ENCODE measurements at regions not wholly inside any gene's neighbourhood (a gene's known extent, or its start where the extent isn't known, plus 50 kb on each side); places are given as distances from the start of the nearest gene placed in this dataset.

- Histone ChIP-seq H3K9me3 (ENCODE audit: control insufficient read depth in 1 of 2, low read length in 2 of 2) (no peaks in the 10 kb centered on the region), H3K4me3 (ENCODE audit: low read length in 2 of 2) (no peak overlapping the region), H3K36me3 (ENCODE audit: insufficient read depth, low read length) (no peaks in the 10 kb centered on the region), H3K4me1 (ENCODE audit: insufficient read depth, low read length) (no peaks in the 10 kb centered on the region), H3K27ac (ENCODE audit: low read depth, low read length) (no peak overlapping the region), H3K27me3 (ENCODE audit: insufficient read depth, low read length) (no peaks in the 10 kb centered on the region)
- CTCF ChIA-PET (ENCODE audit: partially characterized antibody), result no interaction called here
- H3K27ac Mint-ChIP-seq, result no peak overlapping the region
- H3K4me3 Mint-ChIP-seq, result no peak overlapping the region
- no peaks in the 10 kb centered on the region for H3K36me3 Mint-ChIP-seq
- DNase-seq, result no peak
- H3K9me3 Mint-ChIP-seq, result peaks cover 0 to 8% (median 0%) of the 10 kb centered on the region in 8 donors
- POLR2A ChIA-PET (ENCODE audit: partially characterized antibody), result no interaction called here
- intact Hi-C loops (cut with micrococcal nuclease), result no loop called here
- no peaks in the 10 kb centered on the region for H3K27me3 Mint-ChIP-seq
- H3K4me1 Mint-ChIP-seq, result no peaks in the 10 kb centered on the region
Observed at GRCh38 chr6:67412035-67412434, 1223.0 kb upstream of the ADGRB3 start.

GRCh38 chr6:67411036-67411435 lies 1224.0 kb upstream of the ADGRB3 start:
- H3K4me1 Mint-ChIP-seq, result no peaks in the 10 kb centered on the region
- POLR2A ChIA-PET (ENCODE audit: partially characterized antibody), result no interaction called here
- DNase-seq, result no peak
- H3K4me3 ChIP-seq (ENCODE audit: low read length in 2 of 2), result no peak overlapping the region
- no peaks in the 10 kb centered on the region for H3K27me3 ChIP-seq (ENCODE audit: insufficient read depth, low read length)
- no peaks in the 10 kb centered on the region for H3K4me1 ChIP-seq (ENCODE audit: insufficient read depth, low read length)
- H3K27ac Mint-ChIP-seq, result no peak overlapping the region
- peaks cover 0 to 8% (median 1%) of the 10 kb centered on the region in 8 donors for H3K9me3 Mint-ChIP-seq
- no peaks in the 10 kb centered on the region for H3K27me3 Mint-ChIP-seq
- H3K27ac ChIP-seq (ENCODE audit: low read depth, low read length), result no peak overlapping the region
- H3K36me3 ChIP-seq (ENCODE audit: insufficient read depth, low read length), result no peaks in the 10 kb centered on the region
- CTCF ChIA-PET (ENCODE audit: partially characterized antibody), result no interaction called here
- intact Hi-C loops (cut with micrococcal nuclease), result no loop called here
- no peak overlapping the region for H3K4me3 Mint-ChIP-seq
- no peaks in the 10 kb centered on the region for H3K9me3 ChIP-seq (ENCODE audit: control insufficient read depth in 1 of 2, low read length in 2 of 2)
- H3K36me3 Mint-ChIP-seq, result no peaks in the 10 kb centered on the region

GRCh38 chr6:67394254-67394653 lies 1240.8 kb upstream of the ADGRB3 start:
- ChIA-PET CTCF (ENCODE audit: partially characterized antibody) (no interaction called here), POLR2A (ENCODE audit: partially characterized antibody) (no interaction called here)
- Histone ChIP-seq H3K4me1 (ENCODE audit: insufficient read depth, low read length) (no peaks in the 10 kb centered on the region), H3K9me3 (ENCODE audit: control insufficient read depth in 1 of 2, low read length in 2 of 2) (no peaks in the 10 kb centered on the region), H3K27me3 (ENCODE audit: insufficient read depth, low read length) (no peaks in the 10 kb centered on the region), H3K4me3 (ENCODE audit: low read length in 2 of 2) (no peak overlapping the region), H3K27ac (ENCODE audit: low read depth, low read length) (no peak overlapping the region), H3K36me3 (ENCODE audit: insufficient read depth, low read length) (no peaks in the 10 kb centered on the region)
- no peak for DNase-seq
- Mint-ChIP-seq H3K4me1 (no peaks in the 10 kb centered on the region), H3K9me3 (peaks cover 0 to 13% (median under 1%) of the 10 kb centered on the region in 8 donors), H3K27me3 (no peaks in the 10 kb centered on the region), H3K27ac (no peak overlapping the region), H3K4me3 (no peak overlapping the region), H3K36me3 (no peaks in the 10 kb centered on the region)
- intact Hi-C loops (cut with micrococcal nuclease), result no loop called here

GRCh38 chr6:67393356-67393755 lies 1241.7 kb upstream of the ADGRB3 start:
- no peaks in the 10 kb centered on the region for H3K9me3 ChIP-seq (ENCODE audit: control insufficient read depth in 1 of 2, low read length in 2 of 2)
- no peak overlapping the region for H3K4me3 ChIP-seq (ENCODE audit: low read length in 2 of 2)
- H3K4me1 Mint-ChIP-seq, result no peaks in the 10 kb centered on the region
- ChIA-PET POLR2A (ENCODE audit: partially characterized antibody) (no interaction called here), CTCF (ENCODE audit: partially characterized antibody) (no interaction called here)
- H3K27me3 ChIP-seq (ENCODE audit: insufficient read depth, low read length), result no peaks in the 10 kb centered on the region
- H3K27ac Mint-ChIP-seq, result no peak overlapping the region
- H3K4me1 ChIP-seq (ENCODE audit: insufficient read depth, low read length), result no peaks in the 10 kb centered on the region
- no peaks in the 10 kb centered on the region for H3K36me3 ChIP-seq (ENCODE audit: insufficient read depth, low read length)
- peaks cover 0 to 13% (median under 1%) of the 10 kb centered on the region in 8 donors for H3K9me3 Mint-ChIP-seq
- no peak for DNase-seq
- H3K4me3 Mint-ChIP-seq, result no peak overlapping the region
- intact Hi-C loops (cut with micrococcal nuclease), result no loop called here
- no peak overlapping the region for H3K27ac ChIP-seq (ENCODE audit: low read depth, low read length)
- no peaks in the 10 kb centered on the region for H3K27me3 Mint-ChIP-seq
- H3K36me3 Mint-ChIP-seq, result no peaks in the 10 kb centered on the region

GRCh38 chr6:67391955-67392354 lies 1243.1 kb upstream of the ADGRB3 start:
- no peaks in the 10 kb centered on the region for H3K4me1 Mint-ChIP-seq
- no peak overlapping the region for H3K4me3 Mint-ChIP-seq
- no peaks in the 10 kb centered on the region for H3K27me3 ChIP-seq (ENCODE audit: insufficient read depth, low read length)
- H3K9me3 ChIP-seq (ENCODE audit: control insufficient read depth in 1 of 2, low read length in 2 of 2), result no peaks in the 10 kb centered on the region
- no peak overlapping the region for H3K27ac ChIP-seq (ENCODE audit: low read depth, low read length)
- H3K36me3 ChIP-seq (ENCODE audit: insufficient read depth, low read length), result no peaks in the 10 kb centered on the region
- no peak overlapping the region for H3K27ac Mint-ChIP-seq
- no peaks in the 10 kb centered on the region for H3K4me1 ChIP-seq (ENCODE audit: insufficient read depth, low read length)
- H3K36me3 Mint-ChIP-seq, result no peaks in the 10 kb centered on the region
- ChIA-PET CTCF (ENCODE audit: partially characterized antibody) (no interaction called here), POLR2A (ENCODE audit: partially characterized antibody) (no interaction called here)
- intact Hi-C loops (cut with micrococcal nuclease), result no loop called here
- no peaks in the 10 kb centered on the region for H3K27me3 Mint-ChIP-seq
- DNase-seq, result no peak
- H3K9me3 Mint-ChIP-seq, result peaks cover 0 to 16% (median 2%) of the 10 kb centered on the region in 8 donors
- no peak overlapping the region for H3K4me3 ChIP-seq (ENCODE audit: low read length in 2 of 2)

DNA sequence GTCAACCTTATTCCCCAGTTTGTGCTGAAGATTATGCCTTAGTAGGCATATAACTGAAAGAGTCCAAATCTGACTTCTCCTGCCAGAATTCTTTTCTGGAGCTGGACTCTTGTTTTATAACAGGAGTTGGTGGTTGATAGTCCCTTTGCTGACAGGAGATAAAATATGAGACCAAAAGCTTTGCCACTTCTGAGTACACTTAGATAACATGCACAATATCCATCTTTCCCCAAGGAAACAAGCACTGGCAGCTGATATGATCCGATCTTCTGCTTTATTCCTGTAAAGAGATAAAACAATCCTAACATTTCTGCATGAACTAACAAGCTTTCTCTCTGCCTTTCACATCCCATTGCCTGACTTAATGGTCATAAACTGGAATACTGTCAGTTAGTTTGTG lies 1265.4 kb upstream of the ADGRB3 start:
- ChIA-PET CTCF (ENCODE audit: partially characterized antibody) (no interaction called here), POLR2A (ENCODE audit: partially characterized antibody) (no interaction called here)
- no peaks in the 10 kb centered on the region for H3K27me3 Mint-ChIP-seq
- H3K27me3 ChIP-seq (ENCODE audit: insufficient read depth, low read length), result no peaks in the 10 kb centered on the region
- peaks cover 0 to 5% (median 0%) of the 10 kb centered on the region in 4 donors for H3K4me1 Mint-ChIP-seq
- H3K27ac Mint-ChIP-seq, result no peak overlapping the region
- no peaks in the 10 kb centered on the region for H3K36me3 ChIP-seq (ENCODE audit: insufficient read depth, low read length)
- peaks cover 0 to 2% (median 0%) of the 10 kb centered on the region in 8 donors for H3K9me3 Mint-ChIP-seq
- DNase-seq, result no peak
- H3K36me3 Mint-ChIP-seq, result no peaks in the 10 kb centered on the region
- H3K4me3 Mint-ChIP-seq, result no peak overlapping the region
- no peak overlapping the region for H3K4me3 ChIP-seq (ENCODE audit: low read length in 2 of 2)
- H3K27ac ChIP-seq (ENCODE audit: low read depth, low read length), result no peak overlapping the region
- no peaks in the 10 kb centered on the region for H3K4me1 ChIP-seq (ENCODE audit: insufficient read depth, low read length)
- intact Hi-C loops (cut with micrococcal nuclease), result no loop called here
- no peaks in the 10 kb centered on the region for H3K9me3 ChIP-seq (ENCODE audit: control insufficient read depth in 1 of 2, low read length in 2 of 2)

- Histone ChIP-seq H3K9me3 (ENCODE audit: control insufficient read depth in 1 of 2, low read length in 2 of 2) (no peaks in the 10 kb centered on the region), H3K4me3 (ENCODE audit: low read length in 2 of 2) (no peak overlapping the region), H3K4me1 (ENCODE audit: insufficient read depth, low read length) (peaks cover 3% of the 10 kb centered on the region), H3K36me3 (ENCODE audit: insufficient read depth, low read length) (no peaks in the 10 kb centered on the region), H3K27me3 (ENCODE audit: insufficient read depth, low read length) (no peaks in the 10 kb centered on the region), H3K27ac (ENCODE audit: low read depth, low read length) (no peak overlapping the region)
- ChIA-PET CTCF (ENCODE audit: partially characterized antibody) (no interaction called here), POLR2A (ENCODE audit: partially characterized antibody) (no interaction called here)
- no peaks in the 10 kb centered on the region for H3K9me3 Mint-ChIP-seq
- no peak overlapping the region for H3K4me3 Mint-ChIP-seq
- H3K4me1 Mint-ChIP-seq, result peaks cover 6 to 25% (median 11%) of the 10 kb centered on the region in 4 donors
- DNase-seq, result no peak
- intact Hi-C loops (cut with micrococcal nuclease), result no loop called here
- no peaks in the 10 kb centered on the region for H3K36me3 Mint-ChIP-seq
- no peaks in the 10 kb centered on the region for H3K27me3 Mint-ChIP-seq
- no peak overlapping the region for H3K27ac Mint-ChIP-seq
Observed at GRCh38 chr6:67362976-67363375, 1272.1 kb upstream of the ADGRB3 start.

DNA sequence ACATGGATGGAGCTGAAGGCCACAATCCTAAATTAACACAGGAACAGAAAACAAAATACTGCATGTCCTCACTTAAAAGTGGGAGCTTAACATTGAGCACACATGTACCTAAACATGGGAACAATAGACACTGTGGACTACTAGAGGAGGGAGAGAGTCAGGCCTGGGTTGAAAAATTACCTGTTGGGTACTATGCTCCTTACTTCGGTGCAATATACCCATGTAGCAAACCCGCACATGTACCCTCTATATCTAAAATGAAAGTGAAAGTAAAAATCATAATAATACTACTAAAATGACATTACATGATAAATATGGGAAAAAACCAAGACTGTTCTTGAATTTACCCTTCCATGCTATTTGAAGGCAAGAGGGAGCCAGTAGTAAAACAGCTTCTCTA lies 1273.8 kb upstream of the ADGRB3 start:
- Mint-ChIP-seq H3K27ac (peak overlapping the region in 5 of 7 donors; percentile 11 to 69 (median 39)), H3K36me3 (no peaks in the 10 kb centered on the region), H3K9me3 (no peaks in the 10 kb centered on the region), H3K4me1 (peaks cover 6 to 23% (median 11%) of the 10 kb centered on the region in 4 donors), H3K27me3 (no peaks in the 10 kb centered on the region), H3K4me3 (peak overlapping the region; percentile 39 to 82 (median 70))
- H3K4me3 ChIP-seq (ENCODE audit: low read length in 2 of 2), result no peak overlapping the region
- H3K36me3 ChIP-seq (ENCODE audit: insufficient read depth, low read length), result no peaks in the 10 kb centered on the region
- POLR2A ChIA-PET (ENCODE audit: partially characterized antibody), result no interaction called here
- H3K9me3 ChIP-seq (ENCODE audit: control insufficient read depth in 1 of 2, low read length in 2 of 2), result no peaks in the 10 kb centered on the region
- H3K27ac ChIP-seq (ENCODE audit: low read depth, low read length), result no peak overlapping the region
- peaks cover 3% of the 10 kb centered on the region for H3K4me1 ChIP-seq (ENCODE audit: insufficient read depth, low read length)
- no peaks in the 10 kb centered on the region for H3K27me3 ChIP-seq (ENCODE audit: insufficient read depth, low read length)
- no peak for DNase-seq
- CTCF ChIA-PET (ENCODE audit: partially characterized antibody), result no interaction called here
- intact Hi-C loops (cut with micrococcal nuclease), result no loop called here
